K562 (cell line): ENCODE measurements at regions not wholly inside any gene's neighbourhood (a gene's known extent, or its start where the extent isn't known, plus 50 kb on each side); places are given as distances from the start of the nearest gene placed in this dataset.

Source experiments
- HLTF ChIP-seq: fragments of 450-650 bp; IDR thresholded peaks from 2 replicates; pipeline ENCODE4 v1.6.1; 2016
- RBM22 ChIP-seq: fragments of 200-400 bp; formaldehyde crosslinking; IDR thresholded peaks from 2 replicates; pipeline ENCODE4 v1.6.1; 2018; ENCODE audit warnings: low read length, low read depth; ENCODE audit not compliant: poor library complexity, severe bottlenecking

GRCh38 chr5:100683881-100684280 lies 148.7 kb downstream of the FAM174A start:
- TF ChIP-seq HLTF = no peak
- no peak for TF ChIP-seq RBM22
